ENCODE measurements at regions not wholly inside any gene's neighbourhood (a gene's known extent, or its start where the extent isn't known, plus 50 kb on each side); places are given as distances from the start of the nearest gene placed in this dataset.

GRCh38 chr14:89481196-89481595 lies 64.2 kb upstream of the FOXN3 start:
- TF ChIP-seq CTCF (IDR thresholded peaks at IDR 0.05) (no peak), POLR2A (IDR thresholded peaks at IDR 0.05) (no peak)
